CD4-positive, alpha-beta T cell treated with Interleukin-10 for 1 hour (primary cell): ENCODE measurements at regions not wholly inside any gene's neighbourhood (a gene's known extent, or its start where the extent isn't known, plus 50 kb on each side); places are given as distances from the start of the nearest gene placed in this dataset.
"Not testable (repeated sequence)": the region's sequence is repeated elsewhere in the genome, so short reads cannot be mapped to it uniquely, and the experiment has no call there.

ENCODE experiments used
- DNase-seq: peaks from one replicate; pipeline ENCODE4 v3.0.0-alpha.2; 2020

DNA sequence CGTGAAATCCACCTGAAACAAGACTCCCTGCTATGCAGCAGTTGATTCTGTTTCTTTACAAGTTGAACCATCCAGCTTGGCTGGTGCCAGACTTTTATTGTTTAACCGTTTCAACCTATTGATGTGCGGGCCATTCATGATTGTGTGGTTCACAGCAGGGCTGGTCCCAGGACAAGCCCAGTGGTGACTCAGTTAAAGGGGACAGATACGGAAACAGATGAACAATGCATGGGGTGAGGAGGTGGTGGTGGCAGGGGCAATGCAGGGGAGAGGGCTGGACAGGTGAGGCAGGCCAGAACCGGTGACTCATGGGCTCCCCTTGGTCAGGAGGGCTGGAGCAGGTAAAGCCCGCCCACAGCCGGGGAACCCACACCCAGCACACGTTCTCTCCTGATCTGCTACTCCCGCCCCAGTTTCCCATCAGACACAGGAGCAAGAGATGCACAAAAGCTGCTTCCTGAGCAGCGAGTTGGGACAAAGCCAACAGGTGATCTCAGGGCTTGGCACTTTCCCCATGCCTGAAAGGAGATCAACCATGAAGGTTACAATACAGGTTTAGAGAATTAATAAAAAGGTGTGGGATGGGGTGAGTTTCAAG, 232.2 kb downstream of the LY86 start:
- no peak for DNase-seq

- DNase-seq, result no peak
These were observed 233.2 kb downstream of the LY86 start for GRCh38 chr6:6821639-6822261.

GRCh38 chr6:6823030-6823429, 234.5 kb downstream of the LY86 start:
- no peak for DNase-seq

- DNase-seq, result no peak
These were observed 235.2 kb downstream of the LY86 start for GRCh38 chr6:6823568-6824224.

DNA sequence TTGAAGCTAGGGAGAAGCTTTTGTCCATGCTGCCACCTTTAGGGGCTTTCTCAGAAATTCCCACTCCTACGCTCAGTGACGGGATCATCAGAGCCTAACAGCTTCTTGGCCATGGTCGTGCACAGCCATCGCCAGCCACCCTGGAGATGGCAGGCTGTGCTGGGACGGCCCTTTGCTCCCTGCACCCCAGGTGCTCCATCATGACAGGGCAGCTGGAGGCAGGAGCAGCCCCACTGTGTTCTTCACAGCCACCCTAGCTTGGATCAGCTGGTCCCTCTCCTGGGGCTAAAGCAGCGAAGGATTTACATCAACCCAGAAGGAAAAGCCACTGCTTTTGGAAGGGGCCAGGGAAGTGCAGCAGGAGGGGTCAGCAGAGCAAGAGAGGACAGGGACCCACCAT, 235.9 kb downstream of the LY86 start:
- no peak for DNase-seq

- DNase-seq, result no peak
These were observed 236.8 kb downstream of the LY86 start for GRCh38 chr6:6825193-6825784.

- DNase-seq, result no peak
These were observed 237.8 kb downstream of the LY86 start for GRCh38 chr6:6826095-6826901.

- no peak for DNase-seq
These were observed 238.4 kb downstream of the LY86 start for GRCh38 chr6:6826961-6827360.

DNA sequence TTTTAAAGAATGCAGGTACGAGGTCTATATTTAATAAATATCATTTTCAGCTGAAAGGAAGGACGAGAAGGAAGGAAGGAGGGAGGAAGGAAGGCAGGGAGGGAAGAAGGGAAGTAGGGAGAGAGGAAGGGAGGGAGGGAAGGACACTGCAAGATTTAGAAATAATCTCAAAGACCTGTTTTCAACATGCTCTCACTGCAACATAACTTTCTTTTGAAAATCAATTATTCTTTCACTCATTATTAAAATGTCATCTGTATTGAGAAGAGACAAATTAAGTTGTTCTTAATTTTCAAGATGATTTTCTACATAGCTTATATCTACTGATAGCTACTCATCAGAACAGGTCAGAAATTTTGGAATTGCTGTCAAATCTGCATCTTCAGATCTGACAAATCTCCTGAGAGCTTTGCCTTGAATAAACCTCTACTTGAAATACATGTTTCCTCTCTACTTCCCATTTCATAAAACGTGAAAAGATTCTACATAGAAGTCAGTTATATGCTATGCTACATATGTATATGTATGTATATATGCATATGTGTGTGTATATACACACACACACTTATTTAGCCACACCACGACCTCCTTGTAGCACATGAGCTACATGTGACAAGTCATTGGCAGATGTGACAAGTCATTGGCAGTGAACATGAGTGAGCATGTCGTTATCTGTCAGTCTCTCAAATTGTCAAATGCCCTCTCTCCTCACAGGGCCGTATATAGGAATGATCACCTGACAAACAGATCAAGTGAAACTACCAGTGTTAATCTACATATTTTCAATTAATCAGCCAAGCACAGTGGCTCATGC, 241.6 kb downstream of the LY86 start:
- no peak for DNase-seq

DNA sequence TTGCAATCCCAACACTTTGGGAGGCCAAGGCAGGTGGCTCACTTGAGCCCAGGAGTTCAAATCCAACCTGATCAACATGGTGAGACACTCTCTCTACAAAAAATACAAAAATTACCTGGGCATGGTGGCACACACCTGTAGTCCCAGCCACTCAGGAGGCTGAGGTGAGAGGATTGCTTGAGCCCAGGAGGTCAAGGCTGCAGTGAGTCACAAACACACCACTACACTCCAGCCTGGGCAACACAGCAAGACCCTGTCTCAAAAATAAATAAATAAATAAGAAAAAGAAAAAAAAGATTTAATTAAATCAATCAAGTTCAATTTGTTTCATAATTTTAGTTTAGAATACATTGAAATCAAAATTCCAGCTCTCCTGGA, 242.2 kb downstream of the LY86 start:
- not testable (repeated sequence) for DNase-seq

GRCh38 chr6:6832439-6832838, 243.9 kb downstream of the LY86 start:
- DNase-seq, result no peak

DNA sequence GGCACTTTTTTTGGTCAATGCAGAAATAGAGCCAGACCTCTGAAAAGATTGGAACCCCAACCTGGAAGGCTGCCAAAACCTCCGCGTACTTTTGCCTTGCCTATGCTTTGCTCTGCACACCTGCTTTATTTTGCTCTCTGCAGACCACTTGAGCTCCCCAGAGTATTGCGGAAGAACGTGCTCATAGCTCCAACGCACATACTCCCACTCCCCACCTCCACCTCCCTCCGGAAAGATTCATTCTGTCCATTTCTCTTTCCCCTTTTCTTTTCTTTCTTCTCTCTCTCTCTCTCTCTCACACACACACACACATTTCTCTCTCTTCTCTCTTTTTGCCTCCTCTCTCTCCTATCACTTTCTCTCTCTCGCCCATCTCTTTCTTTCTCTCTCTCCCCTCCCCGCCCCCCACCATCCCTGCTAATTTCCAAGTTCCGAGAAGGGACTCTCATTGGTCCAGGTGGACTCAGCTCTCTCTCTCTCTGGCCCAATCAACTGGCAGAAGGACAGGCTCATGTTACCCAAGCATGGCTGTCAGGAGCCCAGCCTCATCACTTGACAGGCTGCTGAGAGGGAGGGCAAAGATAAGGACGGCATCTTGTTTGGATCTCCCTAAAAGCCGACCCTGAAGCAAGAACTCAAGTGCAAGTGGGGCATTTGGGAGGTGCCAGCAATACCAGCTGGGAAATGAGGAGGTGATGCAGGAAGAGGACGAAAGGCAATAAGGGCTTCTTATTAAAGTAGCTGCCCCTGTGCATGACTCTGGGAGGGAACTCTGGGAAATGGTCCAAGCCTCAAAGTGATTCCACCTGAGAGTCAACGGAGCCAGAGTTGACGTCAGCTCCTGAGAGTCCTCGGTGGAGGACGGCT, 246.1 kb downstream of the LY86 start:
- no peak for DNase-seq

GRCh38 chr6:6835223-6835503, 246.6 kb downstream of the LY86 start:
- no peak for DNase-seq

GRCh38 chr6:6836609-6837406, 248.3 kb downstream of the LY86 start:
- DNase-seq, result no peak

- DNase-seq, result no peak
These were observed 249.1 kb downstream of the LY86 start for GRCh38 chr6:6837541-6838080.

- DNase-seq, result no peak
These were observed 252.3 kb downstream of the LY86 start for GRCh38 chr6:6840831-6841291.

DNA sequence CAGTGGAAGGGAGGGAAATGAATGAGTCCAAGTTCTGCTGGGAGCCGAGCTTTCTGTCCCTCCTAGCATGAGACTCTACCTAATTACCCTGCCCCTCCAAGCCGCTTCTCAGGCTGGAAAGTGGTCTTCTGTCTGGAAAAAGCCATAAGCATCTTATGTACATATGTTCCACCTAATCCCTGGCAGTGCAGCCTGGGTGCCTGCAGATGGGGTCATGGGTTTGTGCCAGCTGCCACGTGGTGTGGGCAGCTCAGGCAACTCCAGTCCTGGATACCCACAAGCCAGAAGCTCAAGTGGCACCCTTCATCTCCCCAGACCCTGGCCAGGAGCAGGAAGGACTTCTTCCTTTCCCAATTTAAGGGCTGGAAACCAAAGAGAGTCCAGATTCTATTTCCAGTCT, 253.1 kb downstream of the LY86 start:
- no peak for DNase-seq

DNA sequence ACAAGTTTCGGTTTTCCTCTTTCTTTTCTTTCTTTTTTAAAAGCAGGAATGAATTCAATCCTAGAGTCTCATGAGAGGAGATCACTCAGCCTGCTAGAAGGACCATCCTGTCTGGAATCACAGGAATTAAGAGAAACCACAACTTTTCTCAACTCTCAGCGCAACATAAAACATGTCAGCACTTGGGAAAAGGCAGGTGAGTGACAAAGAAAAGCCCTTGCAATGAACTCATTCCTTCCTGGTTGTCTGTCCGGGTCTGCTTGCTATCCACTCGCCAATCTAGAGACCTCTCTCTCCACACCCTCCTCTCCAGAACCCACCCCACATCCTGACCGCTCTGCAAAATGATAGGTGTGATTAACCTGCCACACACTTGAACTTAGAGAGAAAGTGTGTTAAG, 253.8 kb downstream of the LY86 start:
- DNase-seq, result no peak

GRCh38 chr6:6843057-6843627, 254.6 kb downstream of the LY86 start:
- DNase-seq, result no peak

DNA sequence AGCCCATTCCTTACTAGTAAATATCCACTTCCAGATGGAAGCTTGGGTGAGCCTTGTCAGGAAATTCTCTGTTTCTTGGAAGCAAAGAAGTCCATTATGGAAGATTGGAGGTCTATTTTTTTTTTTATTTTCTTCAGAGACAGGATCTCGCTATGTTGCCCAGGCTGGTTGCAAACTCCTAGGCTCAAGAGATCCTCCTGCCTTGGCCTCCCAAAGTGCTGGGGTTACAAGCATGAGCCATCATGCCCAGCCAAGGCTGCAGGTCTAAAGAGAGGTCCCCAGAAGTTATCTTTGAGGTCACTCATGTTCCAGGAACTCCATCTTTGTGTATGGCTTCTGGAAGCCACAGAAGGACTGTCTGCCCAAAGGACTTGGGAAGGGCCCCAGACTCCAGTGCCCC, 255.3 kb downstream of the LY86 start:
- DNase-seq, result no peak
